Hepatocyte (in vitro differentiated cells): ENCODE measurements at regions not wholly inside any gene's neighbourhood (a gene's known extent, or its start where the extent isn't known, plus 50 kb on each side); places are given as distances from the start of the nearest gene placed in this dataset.

Experiments used
- CTCF ChIP-seq: fragments of 200-600 bp; sonication (generic); IDR thresholded peaks from 2 replicates; pipeline ENCODE4 v1.5.1; 2016; ENCODE audit warnings: antibody characterized with exemption, mild to moderate bottlenecking; ENCODE audit not compliant: poor library complexity
- EZH2phosphoT487 ChIP-seq: fragments of 200-600 bp; sonication (generic); IDR thresholded peaks from one replicate; pipeline ENCODE4 v1.6.1; 2018; ENCODE audit warnings: antibody characterized with exemption, mild to moderate bottlenecking, low read depth, moderate library complexity; ENCODE audit not compliant: unreplicated experiment, severe bottlenecking

GRCh38 chr17:77330602-77331081, 189.9 kb downstream of the SEC14L1 start:
- TF ChIP-seq CTCF (no peak), EZH2phosphoT487 (no peak)
